Endodermal cell (in vitro differentiated cells): ENCODE measurements at regions not wholly inside any gene's neighbourhood (a gene's known extent, or its start where the extent isn't known, plus 50 kb on each side); places are given as distances from the start of the nearest gene placed in this dataset.

Source experiments
- DNase-seq: peaks from one replicate; pipeline ENCODE4 v3.0.0-alpha.2; 2017
- H3K27ac ChIP-seq: 2 replicates; pipeline ENCODE4 v1.5.1; 2013; ENCODE audit warnings: mild to moderate bottlenecking, low read depth, low read length, moderate library complexity
- H3K27me3 ChIP-seq: 2 replicates; pipeline ENCODE4 v1.6.1; 2013; ENCODE audit warnings: mild to moderate bottlenecking, low read length, moderate library complexity; ENCODE audit not compliant: insufficient read depth, control insufficient read depth, poor library complexity, severe bottlenecking
- H3K36me3 ChIP-seq: 2 replicates; pipeline ENCODE4 v1.7.0; 2013; ENCODE audit warnings: mild to moderate bottlenecking, low read length, moderate library complexity; ENCODE audit not compliant: control insufficient read depth, insufficient read depth
- H3K4me1 ChIP-seq: one replicate; pipeline ENCODE4 v1.7.0; 2013; ENCODE audit warnings: low read length; ENCODE audit not compliant: control insufficient read depth, insufficient read depth
- H3K4me3 ChIP-seq: 2 replicates; pipeline ENCODE4 v1.5.1; 2013; ENCODE audit warnings: mild to moderate bottlenecking, low read length, moderate library complexity
- H3K9ac ChIP-seq: 2 replicates; pipeline ENCODE4 v1.6.1; 2013; ENCODE audit warnings: mild to moderate bottlenecking, low read length, moderate library complexity; ENCODE audit not compliant: poor library complexity, severe bottlenecking; ENCODE audit errors: extremely low read depth
- H3K9me3 ChIP-seq: 2 replicates; pipeline ENCODE4 v1.6.1; 2013; ENCODE audit warnings: mild to moderate bottlenecking, low read length, moderate library complexity; ENCODE audit not compliant: control insufficient read depth
- H3K27ac Mint-ChIP-seq: 2 replicates; pipeline ENCODE4 v1.8.0; 2020; ENCODE audit warnings: mixed read lengths
- H3K27me3 Mint-ChIP-seq: 2 replicates; pipeline ENCODE4 v1.8.0; 2021; ENCODE audit warnings: mild to moderate bottlenecking, mixed read lengths; ENCODE audit not compliant: insufficient read depth
- H3K36me3 Mint-ChIP-seq: 2 replicates; pipeline ENCODE4 v1.8.0; 2020; ENCODE audit warnings: low read depth, mixed read lengths
- H3K4me1 Mint-ChIP-seq: 2 replicates; pipeline ENCODE4 v1.8.0; 2020; ENCODE audit warnings: mixed read lengths
- H3K4me3 Mint-ChIP-seq: 2 replicates; pipeline ENCODE4 v1.8.0; 2020; ENCODE audit warnings: mild to moderate bottlenecking, moderate library complexity, mixed read lengths
- H3K9me3 Mint-ChIP-seq: 2 replicates; pipeline ENCODE4 v1.8.0; 2020; ENCODE audit warnings: mild to moderate bottlenecking, mixed read lengths
- WGBS, 2 experiments: methylation state at CpG; one replicate each; pipeline versions ENCODE4 v1.1.5 to v1.1.7; 2013; ENCODE audit warnings: missing lambda C conversion rate in 2 of 2, mixed read lengths in 1 of 2; ENCODE audit not compliant: insufficient coverage in 1 of 2, insufficient read length in 1 of 2; 5-methylcytosine and 5-hydroxymethylcytosine counted together
- TF ChIP-seq, protein P1 (sequence below): fragments of 200-600 bp; sonication (generic); conservative IDR thresholded peaks from 2 replicates; pipeline ENCODE4 v1.5.0; 2021; ENCODE audit warnings: antibody characterized with exemption, mild to moderate bottlenecking

DNA sequence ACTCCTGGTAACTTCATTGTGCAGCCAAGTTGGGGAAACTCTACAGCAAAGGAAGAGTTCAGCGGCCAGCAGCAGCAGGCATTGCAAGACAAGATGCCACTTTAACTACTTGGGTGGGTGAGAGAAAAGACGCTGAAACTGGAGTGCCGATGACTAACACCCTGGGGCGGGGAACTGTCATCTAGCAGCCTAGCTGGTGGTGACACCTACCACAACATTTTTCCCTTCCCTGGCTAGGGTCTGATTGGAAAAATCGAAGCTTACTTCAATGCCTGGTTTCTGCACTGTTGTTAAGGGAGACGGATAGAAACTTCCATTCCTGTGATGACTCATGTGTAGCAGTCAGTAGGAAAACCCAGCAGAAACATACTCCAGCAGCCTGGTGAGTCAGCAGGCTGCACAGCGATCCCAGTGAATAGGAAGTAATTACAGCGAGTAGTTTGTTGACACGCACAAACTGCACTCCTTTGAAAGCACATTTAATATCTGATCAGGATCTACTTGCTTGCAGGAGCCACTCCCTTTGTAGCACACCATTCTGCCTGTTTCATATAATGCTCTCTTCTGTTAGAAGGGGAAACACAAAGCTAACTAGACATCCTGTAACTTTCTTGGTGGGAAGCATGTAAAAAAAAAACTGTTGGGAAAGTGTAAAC lies 62.1 kb upstream of the MAPRE2 start:
- TF ChIP-seq, protein P1, sequence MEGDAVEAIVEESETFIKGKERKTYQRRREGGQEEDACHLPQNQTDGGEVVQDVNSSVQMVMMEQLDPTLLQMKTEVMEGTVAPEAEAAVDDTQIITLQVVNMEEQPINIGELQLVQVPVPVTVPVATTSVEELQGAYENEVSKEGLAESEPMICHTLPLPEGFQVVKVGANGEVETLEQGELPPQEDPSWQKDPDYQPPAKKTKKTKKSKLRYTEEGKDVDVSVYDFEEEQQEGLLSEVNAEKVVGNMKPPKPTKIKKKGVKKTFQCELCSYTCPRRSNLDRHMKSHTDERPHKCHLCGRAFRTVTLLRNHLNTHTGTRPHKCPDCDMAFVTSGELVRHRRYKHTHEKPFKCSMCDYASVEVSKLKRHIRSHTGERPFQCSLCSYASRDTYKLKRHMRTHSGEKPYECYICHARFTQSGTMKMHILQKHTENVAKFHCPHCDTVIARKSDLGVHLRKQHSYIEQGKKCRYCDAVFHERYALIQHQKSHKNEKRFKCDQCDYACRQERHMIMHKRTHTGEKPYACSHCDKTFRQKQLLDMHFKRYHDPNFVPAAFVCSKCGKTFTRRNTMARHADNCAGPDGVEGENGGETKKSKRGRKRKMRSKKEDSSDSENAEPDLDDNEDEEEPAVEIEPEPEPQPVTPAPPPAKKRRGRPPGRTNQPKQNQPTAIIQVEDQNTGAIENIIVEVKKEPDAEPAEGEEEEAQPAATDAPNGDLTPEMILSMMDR, result no peak
- WGBS, 2 experiments, result 2 to 4% methylated on average over 6 to 9 of the region's 9 CpGs
- Mint-ChIP-seq H3K27me3 (peaks cover 69% of the 10 kb centered on the region), H3K4me1 (peaks cover 27% of the 10 kb centered on the region), H3K27ac (no peak overlapping the region), H3K36me3 (no peaks in the 10 kb centered on the region), H3K9me3 (no peaks in the 10 kb centered on the region), H3K4me3 (peak overlapping the region; percentile 68)
- Histone ChIP-seq H3K27me3 (peaks cover 59% of the 10 kb centered on the region), H3K4me1 (peaks cover 4% of the 10 kb centered on the region), H3K36me3 (no peaks in the 10 kb centered on the region), H3K27ac (no peak overlapping the region), H3K9ac (no peak overlapping the region), H3K4me3 (peak overlapping the region; percentile 89), H3K9me3 (no peaks in the 10 kb centered on the region)
- peak; percentile 69 for DNase-seq

DNA sequence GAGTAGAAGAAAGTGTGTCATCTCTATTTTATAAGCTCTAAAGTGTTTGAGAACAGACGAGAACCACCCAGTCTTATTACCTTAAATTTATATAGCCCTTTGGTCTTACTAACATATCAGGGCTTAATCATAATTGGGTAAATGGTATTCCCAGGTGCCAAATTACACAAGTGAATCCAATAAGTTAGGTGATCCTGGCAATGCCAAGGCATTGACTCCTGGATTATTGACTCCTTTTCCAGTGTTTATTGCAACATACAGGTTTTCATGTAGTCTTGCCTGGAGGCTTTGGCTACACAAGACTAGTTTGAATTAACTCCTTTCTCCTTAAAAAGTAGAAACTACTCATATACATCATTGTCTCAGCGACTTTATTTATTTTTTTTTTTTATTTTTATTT lies 59.7 kb upstream of the MAPRE2 start:
- WGBS, 2 experiments, result 100% methylated on average over 1 of the region's 2 CpGs; no CpG with 5 or more reads in 1 of the 2 experiments
- Histone ChIP-seq H3K9ac (no peak overlapping the region), H3K27ac (no peak overlapping the region), H3K9me3 (no peaks in the 10 kb centered on the region), H3K27me3 (peaks cover 35% of the 10 kb centered on the region), H3K36me3 (no peaks in the 10 kb centered on the region), H3K4me1 (peaks cover 4% of the 10 kb centered on the region), H3K4me3 (no peak overlapping the region)
- Mint-ChIP-seq H3K4me3 (no peak overlapping the region), H3K4me1 (peaks cover 20% of the 10 kb centered on the region), H3K36me3 (no peaks in the 10 kb centered on the region), H3K9me3 (no peaks in the 10 kb centered on the region), H3K27ac (no peak overlapping the region), H3K27me3 (peaks cover 46% of the 10 kb centered on the region)
- TF ChIP-seq, protein P1, result no peak
- no peak for DNase-seq

DNA sequence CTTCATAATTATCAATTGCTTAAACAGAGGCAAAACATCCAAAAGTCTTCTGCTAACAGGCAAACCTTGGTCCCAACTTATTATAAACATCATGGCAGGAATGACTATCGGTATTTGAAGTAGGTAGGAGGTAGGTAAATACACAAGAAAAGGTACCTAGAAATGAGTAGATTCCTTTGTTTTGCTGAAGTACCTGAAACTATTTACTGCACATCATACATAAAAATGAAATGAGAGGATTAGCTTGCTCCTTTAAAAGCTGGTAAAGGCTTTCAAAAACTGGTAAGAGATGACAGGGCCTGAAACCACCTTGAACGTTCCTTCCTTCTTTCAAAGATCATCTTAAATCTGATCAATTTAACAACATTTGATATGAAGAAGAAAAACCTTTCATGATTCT lies 55.2 kb upstream of the MAPRE2 start:
- no peaks in the 10 kb centered on the region for H3K4me1 ChIP-seq
- no peaks in the 10 kb centered on the region for H3K9me3 ChIP-seq
- H3K27ac ChIP-seq, result no peak overlapping the region
- H3K9me3 Mint-ChIP-seq, result no peaks in the 10 kb centered on the region
- H3K36me3 ChIP-seq, result no peaks in the 10 kb centered on the region
- TF ChIP-seq, protein P1, result no peak
- H3K27ac Mint-ChIP-seq, result no peak overlapping the region
- no peaks in the 10 kb centered on the region for H3K4me1 Mint-ChIP-seq
- H3K27me3 Mint-ChIP-seq, result peaks cover 10% of the 10 kb centered on the region
- no peak overlapping the region for H3K4me3 ChIP-seq
- no peaks in the 10 kb centered on the region for H3K36me3 Mint-ChIP-seq
- 85 to 100% methylated on average over 1 to 2 of the region's 2 CpGs for WGBS, 2 experiments
- no peak for DNase-seq
- H3K27me3 ChIP-seq, result peaks cover under 1% of the 10 kb centered on the region
- no peak overlapping the region for H3K9ac ChIP-seq
- H3K4me3 Mint-ChIP-seq, result no peak overlapping the region
